ENCODE measurements at regions not wholly inside any gene's neighbourhood (a gene's known extent, or its start where the extent isn't known, plus 50 kb on each side); places are given as distances from the start of the nearest gene placed in this dataset.
"Not testable (repeated sequence)": the region's sequence is repeated elsewhere in the genome, so short reads cannot be mapped to it uniquely, and the experiment has no call there.

DNA sequence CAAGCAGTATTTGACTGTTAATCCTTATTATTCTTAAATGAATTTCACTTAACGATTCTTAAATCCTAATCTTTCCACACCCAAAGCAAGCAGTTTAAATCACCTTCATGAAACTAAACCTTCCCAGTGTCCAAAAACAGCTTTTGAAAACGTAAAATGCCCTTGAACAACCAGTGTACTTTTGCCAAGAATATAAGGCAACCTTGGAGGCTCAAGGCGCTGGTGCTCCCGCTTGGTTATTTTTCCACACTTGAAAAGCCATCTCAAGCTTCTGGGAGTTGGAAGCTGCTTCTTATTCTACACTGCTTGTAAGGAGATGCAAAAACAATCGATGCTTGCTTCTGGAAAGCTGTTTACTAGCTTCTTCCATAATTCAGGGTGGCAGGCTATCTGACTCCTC is 625.7 kb downstream of the HTR1B start:
- no peak for DNase-seq

DNA sequence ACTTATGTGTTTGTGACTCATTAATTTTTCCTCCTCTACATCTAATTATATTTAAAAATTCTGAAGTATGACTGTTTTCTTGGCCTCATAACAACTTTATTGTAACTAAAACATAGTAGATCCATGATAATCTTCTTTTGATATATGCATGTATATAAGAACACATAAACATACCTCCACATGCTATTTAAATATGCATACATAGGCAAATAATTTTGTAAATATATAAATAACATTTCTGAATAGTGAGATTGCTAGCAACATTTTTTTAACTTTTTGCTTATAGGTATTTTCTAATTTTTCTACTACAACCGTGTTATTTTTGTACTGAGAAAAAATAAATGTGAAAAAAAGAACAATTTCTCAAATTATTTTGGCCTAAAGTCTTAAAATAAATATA is 627.6 kb downstream of the HTR1B start:
- DNase-seq: no peak

DNA sequence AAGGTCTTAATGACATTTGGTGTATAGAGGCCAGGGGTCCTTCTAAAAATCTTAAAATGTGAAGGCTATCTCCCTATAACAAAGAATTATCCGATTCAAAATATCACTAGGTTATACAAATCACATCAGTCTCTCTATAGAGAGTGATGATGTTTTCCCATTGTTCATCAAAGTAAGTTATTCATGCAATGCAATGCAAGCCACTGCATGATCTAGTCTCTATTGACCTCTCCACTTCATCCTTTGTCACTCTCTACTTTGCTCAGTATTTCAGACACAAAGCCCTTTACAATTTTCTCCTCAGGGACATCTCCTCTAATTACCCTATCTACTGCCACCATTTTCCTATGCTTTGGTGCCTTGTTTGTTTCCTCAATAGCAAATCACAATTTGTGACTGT is 628.0 kb downstream of the HTR1B start:
- DNase-seq: no peak

DNA sequence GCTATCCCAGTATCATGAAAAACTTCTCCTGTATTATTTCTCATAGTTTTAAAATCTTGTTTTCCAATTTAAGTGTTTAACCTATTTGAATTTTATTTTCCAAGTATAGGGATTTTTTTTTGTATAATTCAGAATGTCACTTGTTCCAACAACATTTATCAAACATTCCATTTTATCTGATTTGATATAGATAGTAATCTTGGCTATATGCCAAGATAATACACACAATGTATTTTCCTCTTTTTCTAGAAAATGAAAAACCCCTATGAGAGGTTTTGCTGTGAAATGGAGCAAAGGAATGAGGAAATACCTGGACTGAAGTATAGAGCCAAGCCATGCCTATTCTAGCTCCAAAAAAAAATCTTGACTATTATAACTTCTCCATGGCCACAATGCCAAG is 628.9 kb downstream of the HTR1B start:
- no peak for DNase-seq

DNA sequence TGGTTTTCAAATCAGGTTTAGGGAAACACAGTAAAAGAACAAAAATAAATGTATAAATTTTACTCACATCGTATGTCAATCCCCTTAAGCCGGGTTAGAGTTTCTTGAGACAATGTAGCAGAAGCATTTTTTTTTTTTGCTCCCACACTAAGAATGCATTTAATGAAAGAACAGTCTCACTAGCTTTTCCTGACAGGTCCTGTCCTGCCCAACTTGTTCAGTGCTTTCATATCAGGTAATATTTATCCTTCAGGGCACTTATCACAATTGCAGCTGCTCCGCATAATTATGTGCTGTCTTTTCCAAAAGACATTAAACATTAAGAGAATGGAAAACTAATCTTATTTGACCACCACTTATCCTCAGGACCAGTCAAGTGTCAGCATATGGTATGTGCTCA is 632.0 kb downstream of the HTR1B start:
- no peak for DNase-seq

DNA sequence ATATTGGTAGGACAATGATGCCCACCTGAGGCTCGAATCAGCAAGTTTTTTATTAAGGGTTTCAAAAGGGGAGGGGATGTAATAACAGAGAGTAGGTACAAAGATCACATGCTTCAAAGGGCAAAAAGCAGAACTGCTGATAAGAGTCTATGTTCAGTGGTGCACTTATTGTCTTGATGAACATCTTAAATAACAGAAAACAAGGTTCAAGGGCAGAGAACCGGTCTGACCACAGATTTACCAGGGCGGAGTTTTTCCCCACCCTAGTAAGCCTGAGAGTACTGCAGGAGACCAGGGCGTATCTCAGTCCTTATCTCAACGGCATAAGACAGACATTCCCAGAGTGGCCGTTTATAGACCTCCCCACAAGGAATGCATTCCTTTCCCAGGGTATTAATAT is 639.7 kb downstream of the HTR1B start:
- not testable (repeated sequence) for DNase-seq

DNA sequence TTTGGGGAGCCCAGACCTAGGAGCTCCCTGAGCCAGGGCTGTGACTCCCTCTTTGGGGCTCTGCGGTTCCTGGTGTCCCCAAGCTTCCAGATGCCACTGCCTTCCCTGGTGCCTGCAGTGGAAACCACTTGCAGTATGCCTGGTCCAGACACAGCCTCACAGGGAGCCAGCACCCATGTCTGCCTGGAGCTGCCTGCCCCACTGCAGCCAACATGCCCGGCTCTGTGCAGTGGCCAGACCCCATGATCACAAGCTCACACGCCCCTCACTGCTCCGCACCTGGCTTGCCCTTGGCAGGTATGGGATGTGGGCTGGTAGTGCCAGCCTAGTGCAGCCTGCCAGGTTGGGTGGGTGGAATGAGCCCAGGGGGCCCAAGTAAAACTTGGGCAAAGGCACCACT is 644.8 kb downstream of the HTR1B start:
- no peak for DNase-seq

DNA sequence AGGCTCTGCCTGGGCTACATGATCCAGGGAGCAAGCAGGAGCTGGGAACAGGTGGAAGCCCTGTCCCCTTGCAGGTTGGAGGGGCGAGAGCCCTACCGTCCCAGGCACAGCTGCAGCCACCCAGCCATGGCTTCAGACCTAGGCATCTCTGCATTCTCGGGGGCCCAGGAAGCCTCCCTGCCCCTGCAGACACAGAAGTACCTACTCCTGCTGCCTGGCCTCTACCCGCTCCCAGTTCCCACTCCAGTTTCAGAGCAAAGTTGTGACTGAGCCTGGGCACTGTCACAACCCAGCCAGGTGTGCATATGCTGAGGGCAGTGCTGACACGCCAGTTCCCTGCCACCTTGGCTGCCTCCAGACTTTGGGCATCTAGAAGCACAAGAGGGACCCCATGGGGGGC is 645.9 kb downstream of the HTR1B start:
- DNase-seq: no peak

DNA sequence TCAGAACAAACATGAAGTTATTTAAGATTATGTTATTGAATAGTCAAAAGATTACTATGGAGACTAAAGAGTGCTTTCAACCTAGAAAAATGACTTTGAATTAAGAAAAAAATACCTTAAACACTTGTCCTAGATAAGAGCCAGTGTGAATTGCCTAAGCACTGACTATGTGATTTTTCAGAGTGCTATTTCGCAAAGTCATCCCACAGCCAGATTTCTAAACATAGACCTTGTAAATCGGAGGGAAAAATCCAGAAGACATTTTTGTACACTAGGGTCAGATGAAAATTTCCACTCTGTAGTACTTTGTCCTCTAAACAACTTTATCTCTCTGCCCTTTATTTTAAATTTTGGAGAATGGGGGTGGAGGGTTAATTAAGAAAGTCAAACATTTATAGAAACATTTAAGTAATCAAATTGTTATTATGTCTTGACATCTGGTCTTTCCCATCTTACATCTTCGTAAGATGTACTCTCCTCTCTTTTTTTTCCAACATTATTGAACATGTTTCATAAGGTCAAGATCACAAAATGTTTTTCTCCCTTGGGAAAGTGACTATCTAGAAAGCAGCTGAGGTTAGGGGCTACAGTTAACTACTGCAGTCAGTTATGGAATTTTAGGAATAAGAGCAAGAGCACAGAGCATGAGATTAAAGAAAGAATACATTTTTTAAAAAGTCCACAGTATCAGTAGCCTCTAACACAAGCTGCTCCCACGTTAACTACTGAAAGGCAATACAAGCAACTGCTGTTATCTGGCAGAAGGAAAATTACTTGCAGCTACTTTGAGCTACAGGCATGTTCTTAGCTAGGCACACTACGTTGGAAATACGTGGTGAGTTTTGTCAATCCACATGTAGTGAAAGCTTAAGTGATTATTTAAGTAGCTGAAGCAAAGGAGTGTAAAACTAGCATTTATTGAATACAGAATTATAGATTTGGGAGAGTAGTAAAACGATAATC is 648.5 kb downstream of the HTR1B start:
- no peak for DNase-seq

DNA sequence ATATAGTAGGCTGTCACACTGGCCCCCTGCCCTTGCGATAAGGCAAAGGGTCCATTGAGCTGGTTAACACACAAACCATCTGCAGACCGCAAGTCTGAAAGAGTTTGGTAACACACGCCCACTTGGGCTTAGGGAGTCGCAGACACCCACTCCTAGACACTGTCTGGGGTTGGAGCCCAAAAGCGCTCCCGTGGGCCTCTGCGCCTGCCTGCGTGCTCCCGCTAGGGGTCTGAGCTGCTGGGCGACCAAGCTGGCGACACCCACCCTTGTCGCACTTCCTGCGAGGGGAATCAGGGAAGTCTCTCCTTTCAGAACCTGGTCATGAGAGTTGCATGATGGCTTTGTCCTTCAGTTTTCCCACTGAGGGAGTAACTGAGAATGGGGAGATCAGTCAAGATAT is 653.0 kb downstream of the HTR1B start:
- DNase-seq: no peak

DNA sequence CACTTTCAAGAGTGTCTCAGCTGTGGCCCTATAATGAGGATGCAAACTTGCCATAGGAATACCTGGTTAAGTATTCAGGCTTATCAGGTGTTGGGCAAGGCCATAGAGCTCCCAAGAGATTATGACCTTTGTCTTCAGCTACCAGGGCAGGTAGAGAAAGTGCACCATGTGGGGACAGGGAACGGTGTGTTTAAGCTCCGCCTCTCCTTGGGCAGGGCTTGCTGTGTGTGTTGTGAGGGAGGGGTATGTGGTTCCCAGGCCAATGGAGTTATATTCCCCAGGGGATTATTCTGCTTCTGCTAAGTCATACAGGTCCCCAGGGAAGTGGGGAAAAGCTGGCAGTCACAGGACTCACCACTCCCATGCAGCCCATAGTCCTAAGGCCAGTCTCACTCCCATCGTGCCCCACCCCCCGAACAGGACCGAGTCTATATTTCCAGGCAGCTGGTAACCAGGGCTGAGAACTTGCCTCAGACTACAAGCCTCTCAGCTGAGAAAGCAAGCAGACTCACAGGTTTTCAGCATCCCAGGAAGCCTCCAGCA is 660.2 kb downstream of the HTR1B start:
- no peak for DNase-seq

DNA sequence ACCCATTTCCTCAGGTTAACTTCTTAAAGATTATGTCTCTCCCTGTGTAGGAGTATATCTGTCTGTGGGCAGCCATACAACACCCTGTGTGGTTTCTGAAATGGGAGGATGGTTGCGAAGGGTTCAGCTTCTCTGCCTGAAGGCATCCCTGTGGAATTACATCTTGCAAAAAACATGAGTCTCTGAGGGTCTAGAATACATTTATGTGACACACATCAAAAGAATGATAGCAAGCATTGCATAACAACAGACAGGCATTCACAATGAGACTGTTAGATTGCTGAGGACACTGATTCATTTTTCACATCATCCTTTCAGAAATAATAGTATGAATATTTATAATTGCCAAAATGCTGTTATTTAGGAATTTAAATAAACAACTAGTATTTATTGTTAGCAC is 670.9 kb downstream of the HTR1B start:
- no peak for DNase-seq

DNA sequence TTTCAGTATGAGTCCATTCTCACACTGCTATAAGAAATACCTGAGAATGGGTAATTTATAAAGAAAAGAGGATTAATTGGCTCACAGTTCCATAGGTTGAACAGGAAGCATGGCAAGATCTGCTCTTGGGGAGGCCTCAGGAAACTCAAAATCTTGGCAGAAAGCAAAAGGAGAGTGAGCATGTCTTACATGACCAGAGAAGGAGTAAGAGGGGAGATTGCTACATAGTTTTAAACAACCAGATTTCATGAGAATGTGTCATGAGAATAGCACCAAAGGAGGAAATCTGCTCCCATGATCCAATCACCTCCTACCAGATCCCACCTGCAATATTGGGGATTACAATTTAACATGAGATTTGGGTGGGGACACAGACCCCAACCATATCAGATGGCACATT is 672.4 kb downstream of the HTR1B start:
- DNase-seq: no peak

DNA sequence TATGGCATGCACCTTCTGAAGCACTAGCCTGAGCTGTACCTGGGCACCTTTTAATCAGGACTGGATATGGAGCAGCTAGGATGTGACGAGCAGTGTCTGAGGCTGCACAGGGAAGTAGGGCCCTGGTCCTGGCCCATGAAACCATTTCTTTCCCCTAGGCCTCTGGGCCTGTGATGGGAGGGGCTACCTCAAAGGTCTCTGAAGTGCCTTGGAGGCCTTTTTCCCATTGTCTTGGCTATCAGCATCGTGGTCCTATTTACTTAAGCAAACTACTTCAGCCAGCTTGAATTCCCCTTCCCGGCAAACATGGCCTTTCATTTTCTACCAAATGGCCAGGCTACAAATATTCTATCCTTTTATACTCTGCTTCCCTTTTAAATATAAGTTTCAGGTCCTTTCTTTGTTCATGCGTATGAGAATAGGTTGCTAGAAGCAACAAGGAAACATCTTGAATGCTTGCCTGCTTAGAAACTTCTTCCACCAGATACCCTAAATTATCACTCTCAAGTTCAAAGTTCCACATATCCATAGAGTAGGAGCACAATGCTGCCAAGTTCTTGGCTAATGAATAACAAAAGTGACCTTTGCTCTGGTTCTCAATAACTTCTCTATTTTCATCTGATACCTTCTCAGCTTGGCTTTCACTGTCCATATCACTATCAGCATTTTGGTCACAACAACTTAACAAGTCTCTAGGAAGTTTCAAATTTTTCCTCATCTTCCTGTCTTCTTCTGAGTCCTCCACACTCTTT is 673.1 kb downstream of the HTR1B start:
- no peak for DNase-seq

DNA sequence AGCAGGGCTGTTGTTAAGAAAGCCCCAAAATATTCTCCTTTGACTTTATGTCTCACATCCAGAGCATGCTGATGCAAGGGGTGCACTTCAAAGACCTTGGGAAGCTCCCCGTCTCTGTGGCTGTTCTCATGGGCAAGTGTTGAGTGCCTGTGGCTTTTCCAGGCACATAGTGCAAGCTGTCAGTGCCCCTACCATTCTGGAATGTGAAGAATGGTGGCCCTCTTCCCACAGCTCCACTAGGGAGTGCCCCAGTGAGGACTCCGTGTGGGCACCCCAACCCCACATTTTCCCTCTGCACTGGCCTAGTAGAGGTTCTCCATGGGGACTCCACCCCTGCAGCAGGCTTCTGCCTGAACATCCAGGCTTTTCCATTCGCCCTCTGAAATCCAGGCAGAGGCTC is 673.7 kb downstream of the HTR1B start:
- DNase-seq: no peak

DNA sequence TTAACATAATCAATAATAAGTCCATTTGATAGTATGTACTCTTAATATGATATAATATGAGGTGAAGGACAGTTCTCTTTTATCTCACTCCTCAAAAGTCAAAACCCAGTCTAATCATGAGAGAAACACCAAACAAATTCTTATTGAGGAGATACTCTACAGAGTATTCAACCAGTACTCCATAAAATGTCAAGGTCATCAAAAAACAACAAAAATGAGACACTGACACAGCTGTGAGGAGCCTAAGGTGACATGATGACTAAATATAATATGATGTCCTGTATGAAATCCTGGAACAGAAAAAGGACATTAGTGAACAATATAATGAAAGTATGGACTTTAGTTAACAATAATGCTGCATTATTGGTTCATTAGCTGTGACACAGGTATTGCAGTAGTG is 675.1 kb downstream of the HTR1B start:
- DNase-seq: no peak

DNA sequence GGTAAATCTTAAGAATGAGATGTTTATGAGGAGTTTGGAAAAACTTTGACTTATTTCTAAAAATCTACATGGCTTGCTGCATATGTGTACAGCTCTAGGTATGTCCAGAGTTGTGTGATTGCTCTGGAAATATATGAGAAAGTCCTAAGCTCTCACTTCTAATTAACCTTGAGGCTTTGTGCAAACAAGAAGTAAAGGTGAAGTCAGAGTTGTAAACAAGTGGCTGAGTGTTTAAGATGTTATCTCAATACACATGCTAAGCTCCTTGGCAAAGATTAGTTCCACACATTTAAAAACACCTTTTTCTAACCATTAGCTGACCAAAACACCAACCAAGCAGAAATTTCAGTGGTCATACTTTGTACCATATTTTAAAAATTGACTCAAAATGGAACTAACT is 684.2 kb downstream of the HTR1B start:
- no peak for DNase-seq

DNA sequence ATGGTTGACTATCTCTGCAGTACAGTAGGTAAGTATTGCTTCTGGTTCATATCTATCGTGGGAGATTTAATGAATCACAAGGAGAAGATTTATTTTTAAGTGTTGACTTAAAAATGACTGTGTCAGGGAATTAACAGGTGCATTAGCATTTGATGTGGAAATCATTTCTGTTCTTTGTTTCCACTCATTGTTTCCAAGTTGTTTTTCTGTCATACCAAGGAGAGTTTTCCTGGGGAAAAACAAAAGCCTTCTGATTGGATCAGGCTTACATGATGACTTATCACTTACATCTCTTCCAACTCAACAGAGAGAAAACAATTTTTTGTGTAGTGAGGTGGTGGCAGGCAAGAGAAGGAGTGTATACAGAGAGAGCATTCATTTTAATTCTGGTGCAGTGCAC is 686.4 kb downstream of the HTR1B start:
- no peak for DNase-seq

DNA sequence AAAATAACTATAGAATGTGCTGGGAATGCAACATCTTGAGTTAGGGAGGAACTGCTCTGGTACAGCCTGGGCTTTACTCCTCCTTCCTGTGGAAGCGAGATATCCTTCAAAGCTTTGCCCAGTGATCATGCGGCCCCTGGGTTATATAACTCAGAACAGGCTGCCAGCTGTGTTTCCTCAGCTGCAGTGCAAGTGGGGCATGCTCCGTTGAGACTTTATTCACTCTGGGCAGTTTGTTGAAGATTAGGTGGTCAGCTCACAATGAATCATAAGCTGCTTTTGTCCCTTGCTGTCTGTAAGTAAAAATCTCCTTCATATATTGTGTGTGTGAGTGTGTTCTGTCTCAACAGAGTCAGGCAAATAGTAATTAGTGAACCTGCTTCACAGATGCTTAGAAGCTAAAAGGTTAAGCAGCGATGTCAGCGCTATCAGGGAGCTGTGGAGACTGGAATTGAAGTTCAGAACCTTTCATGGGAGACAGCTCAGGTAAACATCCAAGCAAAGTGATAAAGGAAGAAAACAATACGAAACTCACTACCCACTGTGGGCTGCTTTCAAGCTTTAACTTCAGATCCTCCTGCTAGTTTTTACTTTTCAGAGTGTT is 688.4 kb downstream of the HTR1B start:
- DNase-seq: no peak

DNA sequence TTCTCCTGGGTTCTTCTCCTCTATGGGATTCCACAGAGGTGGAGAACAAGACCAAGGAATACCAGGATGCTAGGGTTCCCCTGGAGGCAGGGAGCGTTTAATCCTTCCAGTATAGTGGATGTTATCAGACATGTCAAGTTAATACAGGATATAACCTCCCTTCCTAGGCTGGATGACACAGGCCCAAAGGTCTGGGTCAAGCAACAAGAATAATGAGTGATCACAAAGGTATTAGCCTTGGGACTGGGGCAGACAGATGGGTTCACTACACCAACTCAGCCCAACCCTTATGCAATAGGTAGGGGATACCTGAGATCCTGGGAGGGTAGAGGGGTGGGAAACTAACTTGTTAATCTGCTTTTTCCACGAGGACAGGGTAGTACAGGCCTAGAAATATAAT is 690.3 kb downstream of the HTR1B start:
- no peak for DNase-seq

DNA sequence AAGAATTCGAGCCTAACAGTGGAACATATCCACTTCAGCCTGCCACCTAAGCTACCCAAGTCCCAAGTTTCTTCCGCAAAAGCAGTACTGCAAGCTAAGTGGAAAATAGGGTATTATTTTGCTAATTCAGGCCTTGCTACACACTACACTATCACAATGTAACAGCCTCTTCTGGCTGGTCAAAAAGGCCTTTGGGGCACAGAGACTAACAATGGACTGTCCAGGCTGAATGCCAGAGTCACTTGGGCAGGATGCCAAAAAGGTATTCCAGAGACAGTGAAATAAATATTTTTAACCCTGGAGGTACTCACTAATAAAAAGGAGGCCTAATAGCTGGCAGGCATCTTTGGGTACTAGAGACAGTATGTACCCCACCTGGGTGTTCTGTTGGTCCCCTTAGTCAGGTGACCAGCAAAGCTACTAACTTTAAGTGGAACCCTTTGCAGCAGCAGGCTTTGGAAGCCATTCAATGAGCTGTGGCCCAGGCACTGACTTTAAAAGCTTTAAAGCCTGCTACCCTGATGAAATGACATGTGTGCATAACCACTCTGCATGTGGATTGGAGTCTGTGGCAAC is 692.1 kb downstream of the HTR1B start:
- DNase-seq: no peak

DNA sequence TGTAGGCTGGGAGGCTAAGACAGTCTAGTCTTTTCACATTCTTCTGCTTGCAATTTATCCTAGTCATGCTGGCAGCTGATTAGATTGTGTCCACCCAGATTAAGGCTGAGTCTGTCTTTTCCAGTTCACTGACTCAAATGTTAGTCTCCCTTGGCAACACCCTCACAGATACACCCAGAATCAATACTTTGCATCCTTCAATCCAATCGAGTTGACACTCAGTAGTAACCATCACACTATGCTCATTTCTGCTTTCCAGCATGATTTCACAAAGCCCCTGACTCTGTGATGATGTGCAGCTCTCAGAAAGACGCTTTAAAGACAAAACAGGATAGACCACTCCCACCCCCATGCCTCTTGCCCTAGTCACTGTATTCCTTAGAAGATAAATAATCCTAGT is 693.0 kb downstream of the HTR1B start:
- no peak for DNase-seq

DNA sequence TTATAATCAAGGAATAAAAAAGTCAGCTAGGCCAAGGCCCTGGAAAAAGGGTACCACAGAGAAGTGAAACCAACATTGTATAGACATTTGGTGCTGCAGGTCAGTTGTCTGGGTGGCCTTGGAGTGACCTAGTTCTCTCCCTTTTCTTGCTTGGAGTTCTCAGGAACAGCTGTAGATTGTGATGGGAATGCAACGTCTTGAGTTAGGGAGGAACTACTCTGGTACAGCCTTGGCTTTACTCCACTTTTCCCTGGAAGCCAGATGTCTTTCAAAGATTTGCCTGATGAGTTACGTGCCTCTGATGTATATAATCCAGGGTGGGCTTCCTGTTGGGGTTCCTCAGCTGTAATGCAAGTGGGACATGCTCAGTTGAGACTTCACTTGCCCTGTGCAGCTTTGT is 694.7 kb downstream of the HTR1B start:
- no peak for DNase-seq

Data from AML-193 (cell line).